Left cardiac atrium (tissue), 4 donors: ENCODE measurements at regions not wholly inside any gene's neighbourhood (a gene's known extent, or its start where the extent isn't known, plus 50 kb on each side); places are given as distances from the start of the nearest gene placed in this dataset.
"Not testable (repeated sequence)": the region's sequence is repeated elsewhere in the genome, so short reads cannot be mapped to it uniquely, and the experiment has no call there.

Experiments
- ATAC-seq, 2 donors: fragments of 200-7000 bp; cut with Tn5 transposase; one replicate each; pipeline ENCODE4 v1.9.1; 2020; ENCODE audit warnings: mild to moderate bottlenecking in 2 of 2, moderate library complexity in 2 of 2
- DNase-seq: peaks from one replicate; pipeline ENCODE4 v3.0.0-alpha.2; 2020
- intact Hi-C, 2 donors: fragments of 100-400 bp; cut with DNase I; formaldehyde crosslinking; loops; one replicate each; pipeline versions ENCODE4 v1.14.1 to v1.15.1; 2022 to 2023
- donor health status: DM: no; HTN: yes; CAD: no.
- donor health status: DM: no; HTN: yes; CAD: no; lungs with severe emphysema.
- donor health status: DM: yes; HTN: yes; CAD: no.
- donor health status: Dilated cardiomyopathy.

DNA sequence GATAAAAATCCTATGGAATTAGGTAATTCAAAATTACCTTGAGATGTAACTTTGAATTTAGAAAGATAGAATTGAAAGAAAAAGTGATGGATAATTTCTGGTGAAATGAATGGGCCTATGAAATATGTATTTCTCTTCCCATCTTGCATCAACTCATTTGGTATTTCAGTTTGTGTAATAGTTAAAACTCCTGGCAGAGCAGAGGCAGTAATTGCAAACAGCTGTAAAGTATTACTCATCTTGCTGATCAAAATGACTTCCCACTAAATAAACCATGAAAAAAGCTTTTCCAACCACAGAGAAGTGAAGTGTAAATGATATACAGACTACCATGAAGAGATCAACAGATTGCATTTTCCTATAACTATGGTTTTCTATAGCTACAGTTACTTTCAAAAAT, 471.0 kb downstream of the TUBA3C start:
- ATAC-seq, intact Hi-C loops, DNase-seq: not testable (repeated sequence)

GRCh38 chr13:18706538-18706937, 475.1 kb downstream of the TUBA3C start:
- DNase-seq, intact Hi-C loops, ATAC-seq: not testable (repeated sequence)

GRCh38 chr13:18702464-18703247, 479.0 kb downstream of the TUBA3C start:
- not testable (repeated sequence) for DNase-seq, ATAC-seq

DNA sequence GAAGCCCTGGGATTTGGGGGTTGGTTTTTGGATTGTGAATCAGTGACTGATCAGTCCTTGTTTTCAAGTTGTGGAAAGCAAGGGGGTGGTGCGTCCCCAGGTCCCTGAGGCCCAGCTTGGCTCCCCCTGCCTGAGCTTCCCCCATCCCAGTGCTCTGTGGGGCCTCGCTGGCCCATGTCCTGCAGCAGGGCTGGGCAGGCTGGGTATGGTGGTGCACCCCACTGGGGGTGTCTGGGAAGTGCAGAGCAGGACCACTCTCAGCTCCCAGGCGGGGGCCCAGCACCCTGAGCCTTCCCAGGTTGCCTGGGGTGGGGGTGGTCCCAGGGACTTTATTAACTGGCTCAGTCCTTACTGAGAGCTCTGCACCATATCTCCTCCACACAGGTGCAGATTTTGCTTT, 483.3 kb downstream of the TUBA3C start:
- DNase-seq, intact Hi-C loops, ATAC-seq: not testable (repeated sequence)

More at GRCh38 chr13:18702464-18703247, 479.0 kb downstream of the TUBA3C start:
- intact Hi-C loops, result not testable (repeated sequence)

DNA sequence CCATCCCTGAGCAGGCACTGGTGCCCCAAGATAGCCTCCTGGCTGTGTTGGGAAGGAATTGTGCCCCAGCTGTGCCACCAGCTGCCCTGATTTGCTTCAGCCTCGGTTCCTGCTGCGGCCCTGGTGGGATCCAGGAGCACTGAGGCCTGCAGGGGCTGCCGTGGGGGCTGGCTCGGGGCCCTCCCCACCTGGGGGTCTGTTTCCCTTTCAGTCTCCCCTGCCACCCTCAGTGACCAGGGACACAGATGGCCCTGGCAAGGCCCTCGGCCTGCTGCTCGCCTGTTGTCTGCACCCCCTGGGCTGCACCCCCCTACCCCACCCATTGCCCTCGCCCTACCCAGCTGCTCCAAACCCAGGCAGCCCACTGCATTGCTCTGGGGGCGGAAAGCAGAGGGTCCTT, 483.8 kb downstream of the TUBA3C start:
- intact Hi-C loops, ATAC-seq, DNase-seq: not testable (repeated sequence)

DNA sequence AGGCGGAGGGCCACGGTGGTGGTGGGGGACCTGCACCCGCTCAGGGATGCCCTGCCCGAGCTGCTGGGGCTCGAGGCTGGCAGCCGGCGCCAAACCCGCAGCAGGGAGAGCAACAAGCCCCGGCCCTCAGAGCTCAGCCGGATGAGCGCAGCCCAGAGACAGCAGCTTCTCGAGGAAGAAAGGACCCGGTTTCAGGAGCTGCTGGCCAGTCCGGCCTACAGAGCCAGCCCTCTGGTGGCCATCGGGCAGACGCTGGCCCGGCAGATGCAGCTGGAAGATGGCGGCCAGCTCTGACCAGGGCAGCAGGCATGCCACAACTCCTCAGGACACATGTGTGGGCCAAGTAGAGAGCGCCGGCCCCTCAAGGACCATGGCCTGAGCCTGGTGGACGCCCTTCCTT, 484.4 kb downstream of the TUBA3C start:
- ATAC-seq, DNase-seq, intact Hi-C loops: not testable (repeated sequence)

DNA sequence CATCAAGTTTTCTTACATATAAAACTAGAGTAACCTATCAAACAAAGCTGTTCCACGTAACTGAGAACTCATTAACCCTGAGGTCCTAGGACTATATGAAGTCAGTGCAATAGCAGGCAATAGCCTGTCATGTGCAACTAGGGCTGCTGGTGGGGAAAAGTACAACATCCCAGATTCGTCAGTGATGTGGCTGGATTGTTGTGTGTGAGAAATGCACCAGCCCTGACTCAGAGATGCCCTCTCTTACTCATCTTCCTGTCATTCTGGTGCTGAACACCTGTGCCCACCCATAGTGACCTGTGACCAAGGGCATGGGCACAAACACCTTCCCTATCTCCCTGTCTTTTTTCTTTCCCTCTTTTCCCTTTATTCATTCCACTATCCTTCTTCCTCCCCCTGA, 504.2 kb downstream of the TUBA3C start:
- ATAC-seq, intact Hi-C loops, DNase-seq: not testable (repeated sequence)

- intact Hi-C loops, ATAC-seq, DNase-seq: not testable (repeated sequence)
These were observed 506.4 kb downstream of the TUBA3C start for GRCh38 chr13:18675268-18675667.

- DNase-seq, intact Hi-C loops, ATAC-seq: not testable (repeated sequence)
These were observed 507.8 kb downstream of the TUBA3C start for GRCh38 chr13:18673794-18674193.

DNA sequence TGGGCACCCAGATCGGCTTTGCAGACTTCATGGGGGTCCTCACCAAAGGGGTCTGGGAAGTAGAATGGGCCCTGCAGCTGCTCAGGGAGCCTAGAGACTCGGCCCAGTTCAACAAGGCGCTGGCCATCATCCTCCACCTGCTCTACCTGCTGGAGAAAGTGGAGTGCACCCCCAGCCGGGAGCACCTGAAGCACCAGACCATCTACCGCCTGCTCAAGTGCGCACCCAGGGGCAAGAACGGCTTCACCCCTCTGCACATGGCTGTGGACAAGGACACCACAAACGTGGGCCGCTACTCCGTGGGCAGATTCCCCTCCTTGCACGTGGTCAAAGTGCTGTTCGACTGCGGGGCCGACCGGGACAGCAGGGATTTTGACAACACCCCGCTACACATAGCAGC, 515.0 kb downstream of the TUBA3C start:
- ATAC-seq, DNase-seq: not testable (repeated sequence)
- intact Hi-C loops, result loop anchor here in 1 of 2 donors (10.0 kb wide), 1 partner anchor 918 kb away; no protein-coding TSS in a partner anchor

- intact Hi-C loops, result loop anchor here in 1 of 2 donors (10.0 kb wide), 1 partner anchor 919 kb away; no protein-coding TSS in a partner anchor
- not testable (repeated sequence) for ATAC-seq, DNase-seq
These were observed 515.9 kb downstream of the TUBA3C start for GRCh38 chr13:18665716-18666115.

DNA sequence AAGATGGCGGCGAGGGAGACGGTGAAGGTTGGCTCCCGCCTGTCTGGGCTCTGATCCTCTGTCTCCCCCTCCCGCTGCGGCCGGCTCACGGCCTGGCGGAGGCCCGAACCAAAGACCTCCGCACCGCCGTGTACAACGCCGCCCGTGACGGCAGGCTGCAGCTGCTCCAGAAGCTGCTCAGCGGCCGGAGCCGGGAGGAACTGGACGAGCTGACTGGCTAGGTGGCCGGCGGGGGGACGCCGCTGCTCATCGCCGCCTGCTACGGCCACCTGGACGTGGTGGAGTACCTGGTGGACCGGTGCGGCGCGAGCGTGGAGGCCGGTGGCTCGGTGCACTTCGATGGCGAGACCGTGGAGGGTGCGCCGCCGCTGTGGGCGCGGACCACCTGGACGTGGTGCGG, 516.5 kb downstream of the TUBA3C start:
- DNase-seq, ATAC-seq: not testable (repeated sequence)
- intact Hi-C loops, result loop anchor here in 1 of 2 donors (10.0 kb wide), 1 partner anchor 920 kb away; no protein-coding TSS in a partner anchor

GRCh38 chr13:18663222-18663621, 518.4 kb downstream of the TUBA3C start:
- intact Hi-C loops, result loop anchor here in 1 of 2 donors (10.0 kb wide), 1 partner anchor 922 kb away; no protein-coding TSS in a partner anchor
- not testable (repeated sequence) for ATAC-seq, DNase-seq

GRCh38 chr13:18643644-18644172, 537.9 kb downstream of the TUBA3C start:
- DNase-seq, intact Hi-C loops, ATAC-seq: not testable (repeated sequence)

DNA sequence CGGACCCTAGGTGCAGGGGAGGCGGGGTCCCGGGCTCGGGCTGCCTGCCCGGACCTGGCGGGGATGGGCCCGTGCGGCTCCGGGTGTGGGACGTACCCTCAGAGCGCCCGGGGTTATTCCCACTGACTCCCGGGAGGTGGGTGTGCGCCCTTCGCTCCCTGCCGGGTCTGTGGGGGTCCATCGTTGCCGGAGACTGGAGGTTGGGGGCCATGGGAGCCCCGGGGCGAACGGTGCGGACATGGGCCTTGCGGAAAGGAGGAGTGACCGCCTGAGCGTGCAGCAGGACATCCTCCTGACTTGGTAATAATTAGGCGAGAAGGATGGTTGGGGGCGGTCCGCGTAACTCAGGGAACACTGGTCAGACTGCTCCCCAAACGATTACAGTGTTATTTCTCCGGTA, 552.7 kb downstream of the TUBA3C start:
- ATAC-seq, DNase-seq, intact Hi-C loops: not testable (repeated sequence)

DNA sequence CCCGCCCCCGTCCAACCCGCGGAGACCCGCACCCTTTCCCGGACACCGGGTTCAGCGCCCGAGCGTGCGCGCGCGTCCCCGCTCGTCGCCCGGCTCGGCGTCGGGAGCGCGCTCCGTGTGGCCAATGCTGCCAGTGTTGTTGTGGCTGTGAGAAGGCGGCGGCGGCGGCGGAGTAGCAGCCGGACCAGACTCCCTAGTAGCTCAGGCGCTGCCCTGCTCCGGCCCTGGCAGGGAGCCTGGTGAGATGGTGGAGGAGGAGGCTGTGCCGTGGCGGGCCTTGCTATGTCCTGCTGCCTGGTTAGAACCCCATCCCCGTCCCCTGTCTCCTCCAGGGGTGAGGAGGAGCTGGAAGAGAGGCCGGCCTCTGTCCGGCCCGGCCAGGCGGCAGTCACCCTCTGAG, 553.2 kb downstream of the TUBA3C start:
- intact Hi-C loops, result no loop called here
- ATAC-seq (no peak), DNase-seq (no peak)

DNA sequence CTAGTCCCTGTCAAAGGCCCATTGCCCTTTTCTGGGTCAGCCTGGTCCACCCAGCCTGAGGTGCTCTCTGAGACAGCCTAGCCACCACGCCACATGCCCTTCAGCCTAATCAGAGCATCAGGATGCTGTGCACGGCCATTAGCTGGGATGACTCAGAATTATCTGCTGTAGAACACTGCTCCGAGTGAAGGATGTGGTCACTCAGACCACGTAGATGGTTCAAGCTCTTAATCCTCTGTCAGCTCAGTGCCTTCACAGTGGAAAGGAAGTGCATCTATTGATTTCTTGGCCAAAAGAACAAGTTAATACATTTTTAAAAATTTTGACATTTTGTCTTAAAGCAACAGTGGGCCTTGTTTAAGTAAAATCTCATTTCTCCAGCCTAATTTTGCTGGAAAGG, 557.6 kb downstream of the TUBA3C start:
- intact Hi-C loops, DNase-seq, ATAC-seq: not testable (repeated sequence)

DNA sequence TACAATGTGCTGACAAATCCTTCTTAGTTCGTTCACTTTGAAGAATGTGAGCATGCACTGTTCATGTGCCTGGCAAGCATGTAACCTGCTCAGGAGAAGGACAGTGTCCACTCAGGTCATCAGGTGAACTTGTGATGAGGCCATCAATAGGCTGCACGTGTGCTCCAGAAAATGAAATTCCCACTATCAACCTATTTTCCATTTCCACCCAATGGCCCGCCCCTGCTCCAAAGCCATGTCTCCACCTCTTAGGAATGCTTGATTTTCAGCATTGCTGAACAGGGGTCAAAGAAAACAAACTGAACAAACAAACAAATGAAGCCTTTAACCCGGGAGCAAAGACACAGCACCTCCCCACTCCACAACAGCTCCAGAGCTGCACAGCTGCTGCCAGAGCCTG, 563.2 kb downstream of the TUBA3C start:
- DNase-seq, ATAC-seq, intact Hi-C loops: not testable (repeated sequence)

DNA sequence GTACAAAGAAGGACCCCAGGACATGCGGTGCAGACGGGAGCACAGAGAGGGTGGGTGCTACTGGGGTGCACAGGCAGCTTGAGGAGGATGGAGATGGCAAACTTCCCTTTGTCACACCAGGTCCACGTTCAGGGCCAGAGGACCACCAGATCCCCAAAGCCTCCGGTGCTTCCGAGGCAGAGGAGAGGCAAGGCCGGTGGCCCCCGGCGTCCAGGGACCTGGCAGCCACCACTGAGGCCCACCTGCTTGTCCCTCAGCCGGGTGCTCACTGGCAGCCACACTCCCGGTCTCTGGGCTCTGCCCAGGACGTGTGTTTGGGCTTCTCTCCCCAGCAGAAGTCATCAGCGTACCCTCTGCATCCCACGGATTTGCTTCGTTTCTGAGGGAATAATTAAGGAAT, 571.1 kb downstream of the TUBA3C start:
- DNase-seq, intact Hi-C loops, ATAC-seq: not testable (repeated sequence)

DNA sequence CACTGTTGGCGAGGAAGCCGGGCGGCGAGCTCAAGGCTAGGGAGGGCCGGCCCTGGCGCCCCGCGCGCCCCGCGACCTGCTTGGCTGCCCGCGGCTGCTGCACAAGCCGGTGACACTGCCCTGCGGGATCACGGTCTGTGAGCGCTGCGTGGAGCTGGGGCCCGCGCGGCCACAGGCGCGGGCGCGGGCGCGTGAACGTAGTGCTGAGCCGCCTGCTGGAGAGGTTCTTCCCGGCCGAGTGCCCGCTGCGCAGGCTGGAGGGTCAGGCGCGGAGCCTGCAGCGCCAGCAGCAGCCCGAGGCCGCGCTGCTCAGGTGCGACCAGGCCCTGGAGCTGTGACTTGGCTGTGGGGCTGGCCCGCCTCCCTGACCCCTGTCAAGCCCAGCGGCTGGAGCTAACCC, 572.3 kb downstream of the TUBA3C start:
- intact Hi-C loops, ATAC-seq, DNase-seq: not testable (repeated sequence)
